ENCODE measurements at regions not wholly inside any gene's neighbourhood (a gene's known extent, or its start where the extent isn't known, plus 50 kb on each side); places are given as distances from the start of the nearest gene placed in this dataset.

- Histone ChIP-seq H3K27ac (ENCODE audit: low read depth, low read length) (no peak overlapping the region), H3K27me3 (ENCODE audit: control insufficient read depth, low read length) (no peaks in the 10 kb centered on the region), H3K4me3 (ENCODE audit: low read length) (no peak overlapping the region), H3K4me2 (ENCODE audit: low read length) (no peak overlapping the region), H3F3A (ENCODE audit: control insufficient read depth, insufficient read depth) (no peaks in the 10 kb centered on the region), H3K9me3 (ENCODE audit: control insufficient read depth, insufficient read depth, low read length) (peaks cover 6% of the 10 kb centered on the region; the same call in 1 of the 2 replicates), H3K79me2 (ENCODE audit: control insufficient read depth, low read length) (no peaks in the 10 kb centered on the region), H4K20me1 (ENCODE audit: control insufficient read depth, insufficient read depth, low read depth, low read length) (no peaks in the 10 kb centered on the region), H3K9me2 (replicated peaks; ENCODE audit: control insufficient read depth, low read length) (no peaks in the 10 kb centered on the region), H3K4me1 (ENCODE audit: control insufficient read depth, low read length) (no peaks in the 10 kb centered on the region), H3K36me3 (ENCODE audit: control insufficient read depth, low read length) (no peaks in the 10 kb centered on the region)
- no peak for TF ChIP-seq CTCF (IDR thresholded peaks at IDR 0.05; ENCODE audit: low read depth, low read length, poor library complexity, severe bottlenecking)
- TF ChIP-seq EZH2phosphoT487 (IDR thresholded peaks at IDR 0.05; ENCODE audit: borderline replicate concordance, low read length), result no peak
Measured at GRCh38 chr2:82128051-82128450, 1823.5 kb upstream of the LRRTM1 start.

- H3K4me2 ChIP-seq (ENCODE audit: low read length), result no peak overlapping the region
- TF ChIP-seq EZH2phosphoT487 (IDR thresholded peaks at IDR 0.05; ENCODE audit: borderline replicate concordance, low read length), result no peak
- TF ChIP-seq CTCF (IDR thresholded peaks at IDR 0.05; ENCODE audit: low read depth, low read length, poor library complexity, severe bottlenecking), result no peak
- H3K9me3 ChIP-seq (ENCODE audit: control insufficient read depth, insufficient read depth, low read length), result no peaks in the 10 kb centered on the region
- H3K4me1 ChIP-seq (ENCODE audit: control insufficient read depth, low read length), result no peaks in the 10 kb centered on the region
- H3K36me3 ChIP-seq (ENCODE audit: control insufficient read depth, low read length), result no peaks in the 10 kb centered on the region
- H3K79me2 ChIP-seq (ENCODE audit: control insufficient read depth, low read length), result no peaks in the 10 kb centered on the region
- no peak overlapping the region for H3K27ac ChIP-seq (ENCODE audit: low read depth, low read length)
- H3K27me3 ChIP-seq (ENCODE audit: control insufficient read depth, low read length), result no peaks in the 10 kb centered on the region
- no peaks in the 10 kb centered on the region for H4K20me1 ChIP-seq (ENCODE audit: control insufficient read depth, insufficient read depth, low read depth, low read length)
- no peaks in the 10 kb centered on the region for H3K9me2 ChIP-seq (replicated peaks; ENCODE audit: control insufficient read depth, low read length)
- H3K4me3 ChIP-seq (ENCODE audit: low read length), result no peak overlapping the region
- no peaks in the 10 kb centered on the region for H3F3A ChIP-seq (ENCODE audit: control insufficient read depth, insufficient read depth)
Measured at GRCh38 chr2:82124629-82125028, 1820.1 kb upstream of the LRRTM1 start.

- no peaks in the 10 kb centered on the region for H3K79me2 ChIP-seq (ENCODE audit: control insufficient read depth, low read length)
- no peaks in the 10 kb centered on the region for H3K36me3 ChIP-seq (ENCODE audit: control insufficient read depth, low read length)
- TF ChIP-seq CTCF (IDR thresholded peaks at IDR 0.05; ENCODE audit: low read depth, low read length, poor library complexity, severe bottlenecking), result no peak
- TF ChIP-seq EZH2phosphoT487 (IDR thresholded peaks at IDR 0.05; ENCODE audit: borderline replicate concordance, low read length), result no peak
- no peak overlapping the region for H3K4me3 ChIP-seq (ENCODE audit: low read length)
- H3K27ac ChIP-seq (ENCODE audit: low read depth, low read length), result no peak overlapping the region
- no peaks in the 10 kb centered on the region for H3F3A ChIP-seq (ENCODE audit: control insufficient read depth, insufficient read depth)
- no peak overlapping the region for H3K4me2 ChIP-seq (ENCODE audit: low read length)
- H4K20me1 ChIP-seq (ENCODE audit: control insufficient read depth, insufficient read depth, low read depth, low read length), result no peaks in the 10 kb centered on the region
- H3K27me3 ChIP-seq (ENCODE audit: control insufficient read depth, low read length), result no peaks in the 10 kb centered on the region
- H3K9me2 ChIP-seq (replicated peaks; ENCODE audit: control insufficient read depth, low read length), result no peaks in the 10 kb centered on the region
- H3K4me1 ChIP-seq (ENCODE audit: control insufficient read depth, low read length), result no peaks in the 10 kb centered on the region
- H3K9me3 ChIP-seq (ENCODE audit: control insufficient read depth, insufficient read depth, low read length), result no peaks in the 10 kb centered on the region
Measured at GRCh38 chr2:82120654-82121053, 1816.1 kb upstream of the LRRTM1 start.

GRCh38 chr2:82120115-82120514, 1815.6 kb upstream of the LRRTM1 start:
- Histone ChIP-seq H3K9me2 (replicated peaks; ENCODE audit: control insufficient read depth, low read length) (no peaks in the 10 kb centered on the region), H3K9me3 (ENCODE audit: control insufficient read depth, insufficient read depth, low read length) (no peaks in the 10 kb centered on the region), H3K4me1 (ENCODE audit: control insufficient read depth, low read length) (no peaks in the 10 kb centered on the region), H3K27ac (ENCODE audit: low read depth, low read length) (no peak overlapping the region), H3K27me3 (ENCODE audit: control insufficient read depth, low read length) (no peaks in the 10 kb centered on the region), H3K79me2 (ENCODE audit: control insufficient read depth, low read length) (no peaks in the 10 kb centered on the region), H3K4me2 (ENCODE audit: low read length) (no peak overlapping the region), H4K20me1 (ENCODE audit: control insufficient read depth, insufficient read depth, low read depth, low read length) (no peaks in the 10 kb centered on the region), H3K4me3 (ENCODE audit: low read length) (no peak overlapping the region), H3F3A (ENCODE audit: control insufficient read depth, insufficient read depth) (no peaks in the 10 kb centered on the region), H3K36me3 (ENCODE audit: control insufficient read depth, low read length) (no peaks in the 10 kb centered on the region)
- TF ChIP-seq CTCF (IDR thresholded peaks at IDR 0.05; ENCODE audit: low read depth, low read length, poor library complexity, severe bottlenecking) (no peak), EZH2phosphoT487 (IDR thresholded peaks at IDR 0.05; ENCODE audit: borderline replicate concordance, low read length) (no peak)

Measured in DOHH2 (cell line).